NCI-H82 (cell line): ENCODE measurements at regions not wholly inside any gene's neighbourhood (a gene's known extent, or its start where the extent isn't known, plus 50 kb on each side); places are given as distances from the start of the nearest gene placed in this dataset.
"Not testable (repeated sequence)": the region's sequence is repeated elsewhere in the genome, so short reads cannot be mapped to it uniquely, and the experiment has no call there.

Experiments used
- DNase-seq: peaks from one replicate; lab custom pipeline; 2025; lab: John Stamatoyannopoulos, UW

DNA sequence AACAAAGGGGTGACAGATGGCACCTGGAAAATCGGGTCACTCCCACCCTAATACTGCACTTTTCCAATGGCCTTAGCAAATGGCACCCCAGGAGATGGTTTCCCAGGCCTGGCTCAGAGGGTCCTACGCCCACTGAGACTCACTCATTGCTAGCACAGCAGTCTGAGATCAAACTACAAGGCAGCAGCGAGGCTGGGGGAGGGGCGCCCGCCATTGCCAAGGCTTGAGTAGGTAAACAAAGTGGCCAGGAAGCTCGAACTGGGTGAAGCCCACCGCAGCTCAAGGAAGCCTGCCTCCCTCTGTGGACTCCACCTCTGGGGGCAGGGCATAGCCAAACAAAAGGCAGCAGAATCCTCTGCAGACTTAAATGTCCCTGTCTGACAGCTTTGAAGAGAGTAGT, 467.2 kb downstream of the EPHA7 start:
- DNase-seq: not testable (repeated sequence)

DNA sequence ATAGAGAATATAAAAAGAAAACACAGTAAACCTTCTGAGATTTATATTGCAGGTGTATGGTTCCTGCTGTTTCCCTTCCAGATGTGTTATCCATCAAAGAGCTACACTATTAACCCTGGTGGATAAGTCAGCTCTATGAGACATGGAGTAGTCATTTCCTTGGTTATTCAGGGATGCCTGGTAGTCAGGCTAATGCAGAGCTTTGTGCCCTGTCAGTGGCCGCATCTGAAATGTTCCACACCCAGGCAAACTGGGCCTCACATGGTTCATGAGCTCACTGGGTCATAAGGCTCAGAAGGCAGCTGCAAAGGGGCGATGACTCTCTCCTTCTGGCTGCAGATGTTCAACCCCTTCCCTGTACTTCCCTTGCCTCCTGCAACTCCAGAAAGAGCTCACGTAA, 473.6 kb downstream of the EPHA7 start:
- DNase-seq: no peak

DNA sequence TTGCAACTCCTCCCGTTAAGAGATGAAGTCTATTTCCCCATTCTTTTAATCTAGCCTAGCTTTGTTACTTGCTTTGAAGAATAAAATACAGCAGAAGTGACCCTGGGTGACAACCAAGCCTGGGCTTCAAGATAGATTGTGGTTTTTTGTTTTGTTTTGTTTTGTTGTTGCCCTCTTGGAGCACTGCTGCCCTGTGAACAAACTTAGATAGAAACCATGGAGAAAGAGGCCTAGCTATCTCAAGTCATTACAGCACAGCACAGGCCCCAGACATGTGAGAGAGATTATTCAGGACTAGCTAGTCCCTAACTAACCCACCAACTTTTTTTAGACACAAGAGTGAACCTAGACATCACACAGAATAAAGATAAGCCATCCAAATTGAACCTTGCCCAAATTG, 475.2 kb downstream of the EPHA7 start:
- DNase-seq: no peak

DNA sequence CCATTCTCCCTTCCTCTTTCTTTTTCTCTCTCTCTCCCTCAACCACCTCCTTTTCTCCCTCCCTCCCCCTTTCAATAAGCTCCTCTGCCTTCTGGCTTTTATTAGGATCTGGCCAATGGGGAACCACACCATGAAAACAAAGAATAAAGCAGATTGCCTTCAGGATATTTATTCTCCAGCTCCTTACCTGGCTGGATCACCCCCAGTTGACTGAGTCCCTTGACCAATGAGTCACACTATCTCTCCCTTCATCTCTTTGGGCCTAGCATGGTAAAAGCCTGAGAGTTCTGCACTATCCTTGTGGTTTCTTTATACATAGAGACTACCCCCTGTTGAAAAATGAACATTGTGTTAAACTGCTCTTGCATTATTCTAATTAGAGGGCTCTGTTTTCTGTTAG, 476.8 kb downstream of the EPHA7 start:
- DNase-seq: peak; percentile 1

GRCh38 chr6:92934625-92935024, 484.7 kb downstream of the EPHA7 start:
- no peak for DNase-seq

- no peak for DNase-seq
Measured at GRCh38 chr6:92930171-92930570, 489.2 kb downstream of the EPHA7 start.

DNA sequence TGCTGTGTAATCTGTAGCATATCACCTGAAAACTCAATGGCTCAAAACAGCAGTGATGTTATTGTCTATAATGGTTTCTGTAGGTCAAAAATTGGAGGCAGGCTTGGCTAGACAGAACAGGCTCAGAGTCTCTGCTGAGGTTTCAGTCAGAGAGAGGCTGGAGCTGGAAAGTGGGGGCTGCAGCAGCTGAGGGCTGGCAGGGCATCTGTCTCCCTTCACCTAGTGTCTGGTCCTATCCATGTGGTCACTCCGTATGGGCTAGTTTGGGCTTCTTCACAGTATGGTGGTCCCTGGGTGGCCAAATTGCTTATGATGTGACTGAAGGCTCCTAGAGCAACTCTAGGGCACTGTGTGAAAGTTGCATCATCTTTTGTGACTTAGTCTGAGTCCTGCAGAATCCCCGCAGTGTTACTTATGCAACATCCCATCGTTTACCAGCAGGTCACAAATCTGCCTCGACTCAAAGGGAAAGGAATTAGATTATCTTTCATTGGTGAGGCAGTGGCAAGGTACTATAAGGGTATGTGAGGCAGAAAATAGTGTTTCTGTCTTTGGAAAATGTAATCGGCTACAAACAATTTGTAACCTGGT, 497.0 kb downstream of the EPHA7 start:
- DNase-seq: no peak

DNA sequence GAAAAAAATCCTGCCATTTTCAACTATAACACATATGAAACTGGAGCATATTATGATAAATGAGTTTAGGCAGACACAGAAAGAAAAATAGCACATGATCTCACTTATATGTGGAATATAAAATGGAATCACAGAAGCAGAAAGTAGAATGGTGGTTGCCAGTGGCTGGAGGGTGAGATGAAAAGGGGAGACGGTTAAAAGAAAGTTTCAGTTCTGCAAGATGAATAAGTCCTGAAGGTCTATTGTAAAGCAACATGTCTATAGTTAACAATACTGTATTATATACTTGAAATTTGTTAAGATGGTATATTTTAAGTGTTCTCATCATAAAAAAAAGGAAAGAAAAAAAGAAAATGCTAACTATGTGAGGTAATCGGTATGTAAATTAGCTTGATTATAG, 503.9 kb downstream of the EPHA7 start:
- no peak for DNase-seq

GRCh38 chr6:92911301-92911700, 508.1 kb downstream of the EPHA7 start:
- no peak for DNase-seq

DNA sequence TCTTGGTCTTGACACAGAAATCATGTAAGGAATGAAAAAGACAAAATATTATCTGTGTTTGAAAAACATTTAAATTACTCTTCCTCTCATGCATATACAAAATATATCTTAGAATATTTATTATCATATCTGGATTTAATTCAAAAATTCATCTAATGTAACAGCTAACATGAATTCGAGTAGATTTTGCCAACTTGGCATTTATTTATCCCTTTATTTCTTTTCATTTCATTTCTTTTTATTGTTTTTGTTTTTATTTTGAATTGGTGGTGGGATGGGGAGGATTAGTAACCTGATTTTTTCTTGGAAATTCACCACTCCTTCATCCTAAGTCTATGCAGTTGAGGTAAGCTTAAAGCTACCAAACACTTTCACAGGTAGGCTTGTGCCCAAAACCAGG, 508.7 kb downstream of the EPHA7 start:
- no peak for DNase-seq

- no peak for DNase-seq
Measured at GRCh38 chr6:92906385-92906784, 513.0 kb downstream of the EPHA7 start.

DNA sequence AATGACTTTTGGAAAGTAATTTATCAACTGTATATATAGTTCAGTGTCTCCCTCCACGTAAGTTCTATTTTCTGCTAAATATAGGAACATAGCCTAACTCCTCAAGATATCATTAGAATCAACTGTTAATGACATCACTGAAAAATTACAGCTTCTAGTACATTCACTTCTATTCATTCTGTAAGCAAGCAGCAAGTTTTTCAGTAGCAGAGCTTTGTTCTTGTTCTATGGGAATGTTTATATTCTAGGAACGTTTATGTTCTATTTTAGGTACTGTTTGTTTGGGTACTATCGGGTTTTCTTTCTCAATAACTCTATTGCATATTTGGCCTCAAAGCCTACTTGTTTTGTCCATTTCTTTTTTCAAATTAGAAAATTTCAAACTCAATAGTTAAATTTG, 525.6 kb downstream of the EPHA7 start:
- no peak for DNase-seq

- no peak for DNase-seq
Measured at GRCh38 chr6:92892626-92893170, 526.7 kb downstream of the EPHA7 start.

- peak; percentile 76 for DNase-seq
Measured at GRCh38 chr6:92888316-92888715, 531.0 kb downstream of the EPHA7 start.

- no peak for DNase-seq
Measured at GRCh38 chr6:92887871-92888270, 531.5 kb downstream of the EPHA7 start.

GRCh38 chr6:92879526-92879925, 539.8 kb downstream of the EPHA7 start:
- peak; percentile 60 for DNase-seq

DNA sequence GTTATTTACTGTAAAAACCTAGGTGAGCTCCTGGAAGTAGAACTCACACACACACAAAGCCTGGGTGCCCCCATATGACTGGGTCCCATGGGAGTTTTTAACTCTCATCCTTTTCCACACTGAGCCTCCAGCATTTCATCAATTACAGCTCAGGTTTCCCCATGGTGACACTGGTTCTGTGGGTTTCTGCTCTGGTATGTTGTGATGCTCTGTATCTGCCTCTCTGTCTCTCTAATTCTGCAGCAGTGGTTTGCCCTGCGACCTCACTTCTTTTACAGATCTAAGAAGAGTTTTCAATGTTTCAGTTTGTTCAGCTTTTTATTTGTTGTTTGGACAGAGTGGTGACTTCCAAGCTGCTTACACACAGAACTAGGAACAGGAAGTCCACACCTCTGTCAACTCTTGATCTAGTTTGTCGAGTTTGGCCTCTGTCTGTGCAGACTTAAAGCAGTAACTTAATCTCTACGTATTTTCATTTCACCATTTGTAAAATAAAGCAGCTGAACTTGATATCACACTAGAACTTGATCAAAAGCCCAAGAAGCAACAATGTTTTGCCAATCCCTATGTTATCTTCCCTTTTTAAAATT, 554.3 kb downstream of the EPHA7 start:
- DNase-seq: peak; percentile 9

DNA sequence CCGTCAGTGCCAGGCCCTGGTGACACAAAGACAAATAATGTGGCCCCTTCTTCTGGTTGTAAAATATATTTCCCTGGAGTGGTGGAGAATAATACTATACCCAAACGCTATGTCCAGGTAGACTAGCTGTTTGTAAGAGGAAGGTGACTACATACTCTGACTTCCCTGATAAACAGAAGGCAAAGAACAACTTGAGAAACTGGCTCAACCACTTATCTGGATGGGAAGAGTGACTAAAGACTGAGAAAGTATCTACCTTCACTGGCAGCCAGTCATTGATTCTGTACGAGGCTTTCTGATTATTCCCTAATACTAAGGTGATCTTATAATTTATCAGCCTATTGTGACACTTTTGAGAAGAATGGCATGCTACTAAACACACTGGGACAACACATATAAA, 569.7 kb downstream of the EPHA7 start:
- no peak for DNase-seq

DNA sequence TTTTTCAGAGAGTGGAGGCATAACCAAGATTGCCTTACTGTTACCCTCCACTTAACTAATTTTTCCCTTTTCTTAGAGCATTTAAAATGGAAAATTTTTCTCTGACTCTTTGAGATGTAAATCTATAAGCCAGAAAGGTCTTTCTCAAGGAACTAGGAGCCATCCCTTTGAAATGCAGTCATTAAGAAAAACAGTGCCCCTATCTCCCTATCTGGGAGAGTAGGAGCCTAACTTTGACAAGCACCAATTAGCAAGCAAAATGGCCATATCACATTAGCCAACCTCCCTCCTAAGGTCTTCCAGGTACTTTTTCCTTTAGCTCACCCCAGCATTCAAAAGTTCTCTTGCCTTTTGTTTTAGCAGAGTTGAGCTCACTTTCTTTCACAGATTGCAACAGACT, 570.5 kb downstream of the EPHA7 start:
- no peak for DNase-seq

- DNase-seq: no peak
Measured at GRCh38 chr6:92848459-92848858, 570.9 kb downstream of the EPHA7 start.

GRCh38 chr6:92847988-92848387, 571.4 kb downstream of the EPHA7 start:
- DNase-seq: peak; percentile 57

DNA sequence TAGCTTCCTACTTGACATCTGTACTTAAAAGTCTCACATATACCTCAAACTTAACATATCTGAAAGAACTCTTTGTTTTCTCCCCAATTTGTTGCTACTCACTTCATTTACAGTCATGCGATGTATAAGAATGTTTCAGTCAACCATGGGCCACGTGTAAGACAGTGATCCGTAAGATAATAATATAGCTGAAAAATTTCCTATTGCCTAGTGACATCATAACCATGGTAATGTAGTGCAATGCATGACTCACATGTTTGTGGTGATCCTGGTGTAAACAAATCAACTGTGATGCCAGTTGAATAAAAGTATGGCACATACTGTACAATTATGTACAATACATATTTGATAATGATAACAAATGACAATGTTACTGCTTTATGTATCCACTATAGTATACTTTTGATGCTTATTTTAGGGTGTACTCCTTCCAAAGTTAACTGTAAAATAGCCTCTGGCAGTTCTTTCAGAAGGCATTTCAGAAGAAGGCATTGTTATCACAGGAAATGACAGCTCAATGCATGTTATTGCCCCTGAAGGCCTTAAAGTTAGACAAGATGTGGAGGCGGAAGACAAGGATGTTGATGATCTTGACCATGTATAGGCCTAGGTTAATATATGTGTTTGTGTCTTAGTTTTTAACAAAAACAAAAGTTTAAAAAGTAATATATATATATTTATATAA, 579.0 kb downstream of the EPHA7 start:
- no peak for DNase-seq

GRCh38 chr6:92828788-92829187, 590.6 kb downstream of the EPHA7 start:
- DNase-seq: no peak
